AG08395 (cell line): ENCODE measurements at regions not wholly inside any gene's neighbourhood (a gene's known extent, or its start where the extent isn't known, plus 50 kb on each side); places are given as distances from the start of the nearest gene placed in this dataset.
A peak's percentile ranks its signal among the peaks of the same experiment; 100 is the strongest.
"Not testable (repeated sequence)": the region's sequence is repeated elsewhere in the genome, so short reads cannot be mapped to it uniquely, and the experiment has no call there.

Experiments
- DNase-seq: peaks from one replicate; pipeline ENCODE4 v3.0.0; 2012; ENCODE audit warnings: mixed read lengths, low spot score

DNA sequence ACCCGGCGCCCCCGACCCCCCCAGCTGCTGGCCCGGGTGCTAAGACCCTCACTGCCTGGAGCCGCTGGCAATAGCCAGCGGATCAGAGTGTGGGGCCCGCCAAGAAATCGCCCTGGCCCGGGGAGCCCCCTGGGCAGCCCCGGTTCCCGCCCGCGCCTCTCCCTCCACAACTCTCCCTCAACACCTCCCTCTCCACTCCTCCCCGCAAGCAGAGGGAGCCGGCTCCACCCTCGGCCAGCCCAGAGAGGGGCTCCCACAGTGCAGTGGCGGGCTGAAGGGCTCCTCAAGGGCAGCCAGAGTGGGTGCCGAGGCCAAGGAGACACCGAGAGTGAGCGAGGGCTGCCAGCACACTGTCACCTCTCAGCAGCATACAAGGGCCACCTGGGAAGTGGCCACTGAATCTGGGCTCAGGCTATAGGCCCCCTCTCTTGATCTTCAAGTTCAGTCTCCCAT, 385.5 kb downstream of the SEC14L1 start:
- no peak for DNase-seq

DNA sequence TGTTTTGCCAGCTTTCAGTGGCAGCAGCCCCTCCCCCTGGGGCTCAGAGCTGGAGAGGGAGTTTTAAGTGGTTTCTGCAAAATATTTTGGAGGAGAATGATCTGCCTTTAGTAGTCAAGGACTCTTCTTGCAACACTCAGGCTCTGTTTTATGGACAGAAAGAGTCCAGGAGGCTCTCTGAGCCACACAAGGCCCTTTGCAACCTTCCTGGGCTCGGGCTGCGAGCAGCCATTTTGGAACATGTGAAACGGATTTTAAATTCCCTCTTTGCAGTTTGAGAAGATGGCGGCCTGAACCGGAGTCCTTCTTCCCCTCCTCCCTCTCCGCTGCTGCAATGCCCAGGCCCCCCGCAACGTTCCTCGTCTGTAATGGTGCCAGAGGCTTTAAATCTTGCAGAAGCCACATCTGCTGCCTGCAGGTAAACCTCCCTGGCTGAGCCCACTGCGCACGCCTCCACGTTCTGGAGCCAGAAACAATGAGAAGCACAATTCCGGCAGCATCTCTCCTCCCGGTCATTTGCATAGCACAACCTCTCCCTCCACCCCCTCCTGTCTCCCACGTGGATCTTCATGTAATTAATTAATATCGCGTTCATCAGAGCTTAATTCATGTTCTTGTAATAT, 386.1 kb downstream of the SEC14L1 start:
- no peak for DNase-seq

DNA sequence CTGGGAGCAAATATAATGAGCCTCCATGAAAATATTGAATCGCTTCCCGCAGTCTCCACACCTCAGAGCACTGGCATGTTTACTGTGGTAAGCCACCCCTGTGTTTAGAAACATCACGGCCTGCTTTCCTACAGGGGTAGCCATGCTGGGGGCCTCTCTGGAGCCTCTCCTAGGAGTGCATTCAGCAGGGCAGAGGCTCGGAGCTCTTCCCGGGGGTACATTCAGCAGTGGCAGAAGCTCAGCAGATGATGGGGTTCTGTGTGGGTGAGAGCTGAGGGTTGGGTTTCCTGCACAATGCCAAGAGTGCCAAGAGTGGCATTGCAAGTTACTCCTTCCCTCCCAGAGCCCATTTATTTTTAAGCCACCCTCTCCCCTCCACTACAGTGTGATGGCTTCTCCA, 386.6 kb downstream of the SEC14L1 start:
- DNase-seq, result no peak

DNA sequence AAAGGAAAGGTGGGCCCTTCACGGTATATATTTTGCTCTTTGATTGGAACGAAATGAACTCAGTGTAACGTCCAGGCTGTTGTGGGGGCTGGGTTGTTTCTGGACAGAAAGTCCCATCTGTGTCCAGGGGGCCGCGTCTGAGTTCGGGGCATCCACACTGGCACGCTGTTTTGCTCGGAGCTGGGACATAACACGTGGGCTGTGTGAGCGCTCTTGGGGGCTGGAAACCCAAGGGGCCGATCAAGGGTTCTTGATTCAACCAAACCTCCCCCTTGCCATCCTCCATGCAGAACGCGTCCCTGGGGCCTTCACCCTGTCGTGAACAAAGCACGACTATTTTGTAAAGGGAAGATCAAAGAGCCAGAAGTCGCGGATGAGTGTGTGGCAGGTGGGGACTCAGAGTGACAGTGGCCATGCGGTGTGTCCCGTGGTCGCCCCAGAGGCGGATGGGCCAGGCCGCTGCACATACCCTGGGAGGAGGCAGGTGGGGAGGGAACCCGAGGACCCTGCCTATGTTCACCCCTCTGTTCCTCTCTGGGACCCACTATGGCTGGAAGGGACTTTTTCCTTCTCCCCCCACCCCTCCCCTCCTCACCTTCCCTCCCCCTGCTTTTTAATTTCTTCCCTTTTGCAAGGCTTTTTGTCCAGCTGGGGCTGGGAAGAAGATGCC, 387.2 kb downstream of the SEC14L1 start:
- no peak for DNase-seq

DNA sequence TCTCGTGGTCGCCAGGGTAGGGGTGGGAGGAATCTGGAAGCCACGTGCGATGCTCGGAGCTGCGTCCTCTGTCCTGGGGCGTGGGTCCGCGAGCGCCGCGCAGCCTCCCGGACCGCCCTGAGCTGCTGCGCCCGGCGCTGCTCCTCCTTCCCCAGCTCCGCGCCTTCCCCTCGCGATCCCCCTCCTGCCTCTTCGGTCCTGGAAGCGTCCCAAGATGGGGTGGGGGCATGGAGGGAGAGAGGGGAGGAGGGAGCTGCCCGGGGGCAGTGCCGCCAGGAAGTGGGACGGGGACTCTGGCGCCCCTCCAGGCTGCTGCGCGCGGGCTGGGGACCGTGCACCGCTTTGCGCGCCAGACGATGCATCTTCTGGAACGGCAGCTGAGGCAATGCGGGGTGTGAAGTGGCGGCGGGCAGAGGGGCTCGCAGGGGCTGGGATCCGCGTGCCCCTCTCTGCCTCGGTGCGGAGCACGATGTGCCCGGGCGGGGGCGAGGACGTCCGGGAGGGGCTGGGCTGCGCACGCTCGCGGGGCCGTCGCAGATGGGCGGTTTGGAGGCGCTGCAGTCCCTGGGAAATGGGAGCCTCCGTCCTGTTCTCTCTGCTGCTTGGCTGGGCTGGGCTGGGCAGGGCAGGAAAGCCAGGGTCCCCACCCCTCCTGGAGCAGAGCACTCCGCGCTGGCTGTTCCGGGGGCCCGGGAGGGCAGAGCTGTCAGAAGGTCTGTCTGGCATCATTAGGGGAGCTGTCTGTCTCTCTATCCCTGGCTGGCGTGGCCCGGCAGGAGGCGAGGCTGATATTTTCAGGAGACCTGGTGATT, 388.0 kb downstream of the SEC14L1 start:
- DNase-seq, result no peak

DNA sequence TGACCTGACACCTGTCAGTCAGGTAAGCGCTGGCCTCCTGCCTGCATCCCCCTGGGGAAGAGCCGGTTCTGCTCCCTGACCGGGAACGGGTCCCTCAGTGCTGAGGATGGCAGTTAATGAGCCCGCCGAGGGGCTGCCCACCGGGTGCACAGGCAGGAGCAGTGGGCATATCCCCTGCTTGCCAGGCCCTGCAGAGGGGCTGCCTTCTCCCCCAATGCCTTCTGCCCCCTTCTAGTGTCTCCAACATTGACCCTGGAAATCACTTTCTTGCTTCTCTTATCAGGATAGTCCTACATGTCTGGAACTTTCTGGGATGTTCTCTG, 388.5 kb downstream of the SEC14L1 start:
- no peak for DNase-seq

DNA sequence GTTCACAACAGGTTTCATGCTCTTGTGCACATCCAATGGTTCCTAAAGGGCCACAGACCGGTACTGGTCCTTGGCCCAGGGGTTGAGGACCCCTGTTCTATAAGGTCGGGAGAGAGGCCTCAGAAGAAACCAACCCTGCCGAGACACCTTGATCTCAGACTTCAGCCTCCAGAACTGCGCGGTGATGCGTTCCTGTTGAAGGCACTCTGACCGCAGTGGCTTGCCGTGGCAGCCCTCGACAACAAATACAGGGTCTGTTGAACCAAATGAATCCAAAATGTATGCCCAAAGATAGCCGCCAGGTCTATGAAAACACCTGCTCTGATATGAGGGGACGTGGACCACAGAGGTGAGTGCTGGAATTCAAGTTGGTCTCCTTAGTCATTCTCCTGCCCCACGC, 389.8 kb downstream of the SEC14L1 start:
- DNase-seq, result no peak

DNA sequence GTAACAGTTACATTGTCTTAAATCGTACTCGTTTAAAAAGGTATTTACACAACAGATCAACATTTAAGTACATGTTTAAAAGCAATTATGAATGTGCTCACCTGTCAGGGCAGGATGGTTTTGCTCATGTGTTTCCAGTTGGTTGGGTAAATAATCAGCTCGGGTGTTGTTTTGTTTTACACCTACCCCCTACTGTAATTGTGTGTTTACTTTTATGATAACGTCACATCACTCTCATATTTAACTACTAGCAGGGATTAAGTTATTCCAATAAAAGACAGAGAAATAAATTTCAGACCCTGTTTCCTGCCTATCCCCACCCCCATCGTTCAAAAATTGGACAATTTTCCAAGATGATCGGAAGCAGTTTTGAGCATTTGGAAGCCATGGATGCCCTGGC, 390.2 kb downstream of the SEC14L1 start:
- DNase-seq, result no peak

DNA sequence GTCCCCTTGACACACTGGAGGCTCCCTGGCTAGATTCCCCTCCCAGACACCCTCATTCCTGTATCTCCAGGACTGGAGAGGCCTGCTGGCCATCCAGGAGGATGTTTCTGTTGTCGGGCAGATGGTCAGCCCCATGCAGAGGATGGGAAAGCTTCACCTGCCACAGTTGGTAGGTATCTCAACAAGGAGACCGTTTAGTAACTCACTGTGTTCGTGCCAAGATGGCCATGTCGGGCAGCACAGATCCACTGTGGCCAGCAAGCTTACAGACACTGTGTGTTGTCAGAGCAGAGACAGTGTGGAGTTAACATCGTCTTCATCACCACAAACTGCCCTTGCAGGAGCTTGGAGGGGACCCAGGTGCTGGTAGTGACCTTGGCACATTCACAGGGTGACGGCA, 390.9 kb downstream of the SEC14L1 start:
- DNase-seq, result no peak

DNA sequence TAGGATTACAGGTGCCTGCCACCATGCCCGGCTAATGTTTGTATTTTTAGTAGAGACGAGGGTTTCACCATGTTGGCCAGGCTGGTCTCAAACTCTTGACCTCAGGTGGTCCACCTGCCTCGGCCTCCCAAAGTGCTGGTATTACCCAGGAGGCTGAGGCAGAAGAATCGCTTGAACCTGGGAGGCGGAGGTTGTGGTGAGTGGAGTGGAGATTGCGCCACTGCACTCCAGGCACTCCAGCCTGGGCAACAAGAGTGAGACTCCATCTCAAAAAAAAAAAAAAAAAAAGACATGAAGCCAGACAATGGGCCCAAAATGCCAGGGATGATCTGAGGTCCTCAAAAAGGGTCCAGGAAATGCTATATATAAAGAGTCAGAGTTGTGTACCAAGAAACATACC, 392.9 kb downstream of the SEC14L1 start:
- not testable (repeated sequence) for DNase-seq

DNA sequence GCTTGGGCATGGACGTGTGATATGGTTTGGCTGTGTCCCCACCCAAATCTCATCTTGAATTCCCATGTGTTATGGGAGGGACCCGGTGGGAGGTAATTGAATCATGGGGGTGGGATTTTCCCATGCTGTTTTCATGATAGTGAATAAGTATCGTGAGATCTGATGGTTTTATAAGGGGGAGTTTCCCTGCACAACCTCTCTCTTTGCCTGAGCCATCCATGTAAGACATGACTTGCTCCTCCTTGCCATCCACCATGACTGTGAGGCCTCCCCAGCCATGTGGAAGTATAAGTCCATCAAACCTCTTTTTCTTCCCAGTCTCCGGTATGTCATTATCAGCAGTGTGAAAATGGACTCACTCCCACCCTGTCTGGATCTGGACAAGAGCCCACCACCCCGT, 393.4 kb downstream of the SEC14L1 start:
- DNase-seq, result no peak

DNA sequence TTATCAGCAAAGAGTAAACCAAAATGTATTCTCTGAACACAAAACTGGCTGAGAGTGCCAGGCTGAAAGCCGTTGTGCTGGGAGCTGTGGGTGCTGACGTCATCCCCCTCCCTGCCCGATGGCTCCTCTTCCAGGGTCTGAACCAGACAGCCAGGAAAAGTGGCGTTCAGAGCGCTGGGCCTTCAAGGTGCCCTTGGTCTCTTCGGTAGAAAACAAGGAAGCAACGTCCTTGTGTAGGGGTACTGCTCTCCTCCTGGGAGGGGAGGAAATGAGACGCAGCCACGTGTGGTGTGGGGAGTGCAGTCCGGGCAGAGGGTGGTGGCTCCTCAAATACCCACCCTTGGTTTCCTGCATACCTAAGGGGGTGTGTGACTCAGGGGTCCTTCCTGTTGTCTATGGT, 394.7 kb downstream of the SEC14L1 start:
- DNase-seq, result no peak

DNA sequence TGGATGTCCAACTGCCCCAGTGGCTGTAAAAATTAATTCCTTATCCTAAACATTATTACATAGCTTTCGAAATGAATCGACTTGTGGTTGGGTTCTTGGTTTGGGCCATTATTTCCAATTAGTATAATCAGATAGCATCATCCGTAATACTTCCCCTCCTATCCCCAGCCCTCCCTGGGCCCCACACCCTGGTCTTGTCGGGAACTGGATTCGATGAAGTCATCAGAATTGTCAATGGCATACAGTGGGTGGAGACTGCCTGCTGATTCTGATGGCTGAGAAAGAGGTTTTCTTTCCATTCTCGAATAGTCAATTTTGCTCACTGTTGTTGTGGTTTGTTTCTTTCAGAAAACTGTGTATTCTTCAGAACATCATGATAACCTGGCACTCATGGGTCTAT, 395.1 kb downstream of the SEC14L1 start:
- DNase-seq, result no peak

DNA sequence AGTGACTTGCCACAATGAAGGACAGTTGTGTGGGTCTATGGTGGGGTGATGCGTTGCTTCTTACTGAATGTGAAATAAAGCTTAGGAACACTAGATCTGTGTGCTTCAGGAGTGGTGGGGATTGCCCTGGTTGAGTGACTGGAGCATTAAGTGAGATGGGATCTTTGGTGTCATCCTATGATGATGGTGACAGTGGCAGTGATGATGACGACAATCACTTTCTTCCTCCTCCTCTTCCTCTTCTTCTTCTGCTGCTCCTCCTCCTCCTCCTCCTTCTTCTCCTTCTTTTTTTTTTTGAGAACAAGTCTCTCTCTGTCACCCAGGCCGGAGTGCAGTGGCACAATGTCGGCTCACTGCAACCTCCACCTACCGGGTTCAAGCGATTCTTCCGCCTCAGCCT, 396.8 kb downstream of the SEC14L1 start:
- DNase-seq, result no peak

DNA sequence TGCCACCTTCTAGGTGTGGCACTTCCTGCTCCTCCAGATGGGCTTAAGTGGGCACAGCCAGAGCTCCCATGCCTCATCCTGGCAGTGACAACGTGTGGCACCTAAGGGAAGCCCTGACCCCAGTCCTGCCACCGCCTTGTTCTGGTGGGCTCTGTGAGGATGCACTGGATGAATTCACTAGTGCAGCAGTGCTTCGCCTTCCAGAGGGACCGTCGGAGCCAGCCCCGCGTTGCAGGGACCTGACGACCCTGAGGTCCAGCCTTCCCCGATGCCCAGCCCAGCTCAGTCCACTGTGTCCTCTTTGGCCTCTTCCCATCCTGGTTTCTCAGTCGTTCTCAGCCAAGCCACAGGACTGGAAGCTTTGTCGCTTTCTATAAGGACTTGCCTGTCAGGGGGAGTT, 399.8 kb downstream of the SEC14L1 start:
- no peak for DNase-seq

DNA sequence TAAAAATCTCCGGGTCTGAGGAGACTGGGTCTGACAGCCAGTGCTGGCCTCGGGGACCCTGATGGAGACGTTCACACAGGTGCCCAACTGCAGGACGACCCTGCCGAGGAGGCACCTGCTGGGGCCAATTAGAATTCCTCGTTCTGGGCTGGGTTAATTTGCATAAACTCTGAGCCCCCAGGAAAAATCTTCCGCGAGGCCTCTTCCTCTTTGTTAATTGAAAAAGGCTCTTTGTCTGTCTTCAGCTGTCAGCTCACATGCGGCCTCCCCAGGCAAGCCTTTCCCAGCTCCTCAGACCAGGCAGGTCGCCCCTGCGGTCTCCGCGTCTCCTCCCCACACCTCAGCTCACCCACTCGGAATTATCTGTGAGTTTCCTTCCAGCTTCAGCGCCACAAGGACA, 400.2 kb downstream of the SEC14L1 start:
- DNase-seq, result no peak

DNA sequence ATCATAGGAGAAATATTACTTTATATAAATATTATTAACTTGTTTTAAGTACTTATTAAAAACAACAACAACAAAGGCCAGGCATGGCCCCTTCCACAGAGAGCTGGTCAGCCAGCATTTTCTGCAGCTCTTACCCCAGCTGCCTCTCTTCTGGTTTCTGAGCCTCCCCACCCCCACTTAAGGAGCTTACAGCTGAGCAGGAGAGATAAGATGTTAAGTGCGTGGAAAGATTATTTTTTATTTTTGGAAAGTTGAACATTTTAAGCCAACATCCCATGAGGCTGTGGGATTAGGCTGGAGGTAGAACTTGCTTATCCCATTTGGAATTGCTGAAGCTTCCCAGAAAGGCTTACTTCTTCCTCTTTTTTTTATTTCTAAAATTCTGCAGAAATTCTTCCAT, 401.2 kb downstream of the SEC14L1 start:
- DNase-seq, result no peak

DNA sequence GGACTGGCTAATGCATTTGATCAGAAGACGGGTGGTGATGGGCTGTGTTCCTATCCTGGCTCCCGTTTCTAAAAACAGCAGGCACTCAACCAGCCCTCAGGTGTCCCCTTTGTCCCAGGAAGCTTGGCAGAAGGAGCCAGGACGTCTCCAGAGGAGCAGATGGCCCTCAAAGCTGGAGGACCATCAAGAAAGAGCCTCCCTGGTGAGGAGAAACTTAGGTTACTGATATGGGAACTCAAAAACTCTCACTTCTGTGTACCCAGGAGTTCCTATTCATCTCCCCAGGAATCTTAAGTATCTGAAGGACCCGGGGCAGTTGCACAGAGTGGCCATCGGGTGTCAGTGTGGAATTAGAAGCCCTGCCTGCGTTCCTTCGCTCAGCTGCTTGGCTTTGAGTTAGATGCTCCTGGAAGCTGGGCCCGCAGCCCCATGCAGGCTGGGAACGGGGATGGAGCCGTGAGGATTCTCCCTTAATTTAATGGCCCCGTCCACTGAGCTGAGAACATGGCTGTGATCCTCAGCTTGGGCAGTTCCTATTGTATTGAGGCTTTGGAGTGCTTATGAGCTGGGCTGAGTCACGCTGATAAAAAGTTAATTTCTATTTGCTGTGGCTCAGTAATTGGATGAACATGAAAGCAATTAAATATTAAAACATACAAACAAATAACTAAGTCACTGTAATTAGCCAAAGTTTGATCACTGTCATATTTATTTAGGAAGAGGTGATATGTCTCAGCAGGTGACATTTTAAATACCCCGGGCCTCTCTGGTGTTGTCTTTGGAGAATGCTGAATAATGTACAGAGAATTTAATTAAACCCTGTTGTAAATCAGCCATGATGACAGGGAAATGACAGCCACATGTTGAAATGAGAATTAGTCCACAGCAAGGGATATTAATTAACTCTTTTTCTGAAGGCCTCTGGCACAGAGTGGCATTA, 402.1 kb downstream of the SEC14L1 start:
- DNase-seq, result peak; percentile 88

DNA sequence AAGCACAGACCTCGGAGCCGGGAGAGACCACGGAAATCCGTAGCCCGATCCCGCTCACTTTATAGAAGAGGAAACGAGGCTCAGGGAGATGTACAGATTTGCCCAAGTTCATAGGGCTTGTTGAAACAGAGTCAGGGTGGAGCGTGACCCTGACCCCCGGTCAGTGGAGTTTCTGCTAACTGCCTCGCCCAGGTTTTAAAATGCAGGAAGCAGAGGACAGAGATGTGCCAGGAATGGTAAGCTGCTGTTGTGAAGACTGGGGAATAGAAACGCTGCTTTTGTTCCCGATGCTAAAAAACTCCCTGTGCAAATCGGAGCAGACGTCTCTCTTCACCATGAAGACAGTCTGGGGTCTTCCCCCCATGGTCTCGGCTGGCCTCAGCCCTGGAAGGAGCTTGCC, 403.0 kb downstream of the SEC14L1 start:
- DNase-seq, result no peak

DNA sequence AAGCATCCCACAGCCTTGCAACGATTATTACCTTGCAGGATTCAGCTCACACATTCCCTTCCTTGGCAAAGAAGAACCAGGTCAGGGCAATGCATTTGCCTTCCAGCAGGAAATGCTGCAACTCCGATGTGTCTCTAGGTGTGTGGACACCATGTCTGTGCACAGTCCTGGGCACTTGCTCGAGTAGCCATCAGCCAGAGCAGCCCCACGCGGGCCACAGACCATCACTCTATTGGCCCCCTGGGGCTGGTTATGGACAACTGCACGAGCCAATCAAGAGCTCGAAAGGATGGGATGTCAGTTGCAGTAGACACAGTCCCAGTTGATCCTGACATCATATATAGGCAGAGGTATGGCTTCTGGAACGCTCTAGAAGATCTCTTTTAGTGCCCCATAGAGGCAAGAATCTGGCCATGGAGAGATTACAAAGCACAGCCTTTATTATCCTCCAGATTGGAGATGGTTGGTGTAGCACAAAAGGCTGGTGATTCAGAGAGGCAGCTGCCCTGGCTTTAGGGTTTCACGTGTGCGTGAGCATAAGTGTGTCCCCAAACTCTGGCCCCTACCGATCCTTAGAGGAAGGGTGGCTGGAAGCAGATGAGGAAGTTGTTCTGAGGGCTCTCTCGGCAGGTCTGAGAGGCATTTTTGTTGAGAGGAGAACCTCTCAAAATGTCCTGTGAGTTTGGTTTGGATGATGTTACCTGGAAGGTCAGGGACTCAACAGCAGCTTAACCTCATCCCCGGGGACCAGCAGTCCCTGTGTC, 403.8 kb downstream of the SEC14L1 start:
- no peak for DNase-seq

DNA sequence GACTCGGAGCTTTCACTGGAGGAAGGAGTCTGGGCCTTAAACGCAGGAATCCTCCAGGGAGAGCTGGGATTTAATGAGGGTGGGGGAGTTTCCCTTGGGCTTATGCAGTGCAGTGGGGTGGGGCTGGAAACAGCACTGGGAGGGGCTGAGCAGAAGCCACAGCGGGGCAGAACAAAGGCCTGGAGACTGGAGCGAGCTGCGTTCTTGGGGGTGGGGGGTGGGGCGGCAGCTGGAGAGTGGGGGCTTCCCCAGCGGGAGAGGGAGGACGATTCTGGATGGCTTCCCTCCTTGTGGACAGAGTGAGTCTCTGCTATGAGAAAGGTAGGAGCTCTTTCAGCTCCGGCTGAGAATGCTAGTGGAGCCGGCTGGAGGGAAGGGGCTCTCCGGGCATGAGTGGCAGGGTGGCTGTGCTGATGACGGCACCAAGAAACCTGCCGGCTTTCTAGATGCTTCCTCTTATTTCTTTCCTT, 406.0 kb downstream of the SEC14L1 start:
- DNase-seq, result no peak
